GM19351 (cell line): ENCODE measurements at regions not wholly inside any gene's neighbourhood (a gene's known extent, or its start where the extent isn't known, plus 50 kb on each side); places are given as distances from the start of the nearest gene placed in this dataset.

ENCODE experiments used
- ATAC-seq: cut with Tn5 transposase; IDR thresholded peaks from one replicate; pipeline ENCODE4 v1.9.1; 2021; ENCODE audit warnings: mild to moderate bottlenecking, moderate library complexity; ENCODE audit not compliant: unreplicated experiment

DNA sequence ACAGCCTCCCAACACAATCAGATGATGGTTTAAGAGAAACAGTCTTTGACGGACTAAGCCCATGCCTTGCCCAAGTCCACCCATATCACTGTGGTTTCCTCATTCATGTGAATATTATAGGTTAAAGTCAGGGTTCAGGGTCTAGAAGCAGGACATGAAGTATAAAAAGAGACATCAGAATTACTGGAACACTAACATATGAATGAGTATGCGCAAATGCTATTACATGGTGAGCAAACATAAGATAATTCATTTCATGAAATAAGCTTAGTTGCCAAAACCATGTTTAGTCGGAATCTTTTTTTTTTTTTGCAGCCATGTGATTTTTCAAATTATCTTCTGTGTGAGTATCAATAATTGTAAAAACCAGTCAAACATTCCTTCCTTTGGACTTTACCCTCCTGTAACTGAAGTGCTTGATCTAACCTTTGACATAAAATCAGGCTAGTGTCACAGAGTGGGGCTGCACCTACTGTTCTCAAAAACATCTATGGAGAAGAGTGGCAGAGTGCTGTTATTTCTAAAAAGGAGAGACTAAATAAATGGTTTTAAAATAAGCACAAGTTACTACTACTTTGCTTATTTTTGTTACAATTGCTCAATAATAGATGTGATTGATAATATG, 84.9 kb upstream of the NRIP1 start:
- no peak for ATAC-seq

DNA sequence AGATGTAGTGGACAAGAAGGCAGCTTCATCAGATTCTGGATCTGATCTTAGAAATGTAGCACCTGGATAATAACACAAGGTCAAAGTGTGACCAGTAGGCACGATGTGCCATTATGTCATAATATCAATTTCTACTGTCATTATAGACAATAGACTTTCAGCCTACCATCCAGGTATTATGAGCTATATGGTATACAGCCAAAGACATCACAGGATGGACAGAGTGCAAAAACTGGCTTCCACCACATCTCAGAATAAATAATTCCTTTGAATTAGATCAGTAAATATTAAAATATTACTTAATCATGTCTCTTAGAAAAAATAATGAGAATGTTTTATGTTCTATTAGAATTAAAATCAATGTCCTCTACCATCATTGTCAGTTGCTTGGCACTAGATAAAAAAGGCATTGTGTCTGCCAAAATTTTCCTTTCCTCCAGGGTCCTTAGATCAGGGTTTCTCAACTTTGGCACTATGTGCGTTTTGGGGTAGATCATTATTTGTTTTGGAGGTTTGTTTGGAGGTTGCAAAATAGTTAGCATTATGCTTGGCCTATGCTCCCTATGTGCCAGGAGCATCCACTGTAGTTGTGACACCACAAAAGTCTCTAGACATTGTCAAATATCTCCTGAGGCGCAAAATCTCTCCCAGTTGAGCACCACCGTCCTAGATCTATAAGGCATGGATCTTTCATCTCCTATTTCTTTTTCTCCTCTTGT, 86.7 kb upstream of the NRIP1 start:
- ATAC-seq: no peak

DNA sequence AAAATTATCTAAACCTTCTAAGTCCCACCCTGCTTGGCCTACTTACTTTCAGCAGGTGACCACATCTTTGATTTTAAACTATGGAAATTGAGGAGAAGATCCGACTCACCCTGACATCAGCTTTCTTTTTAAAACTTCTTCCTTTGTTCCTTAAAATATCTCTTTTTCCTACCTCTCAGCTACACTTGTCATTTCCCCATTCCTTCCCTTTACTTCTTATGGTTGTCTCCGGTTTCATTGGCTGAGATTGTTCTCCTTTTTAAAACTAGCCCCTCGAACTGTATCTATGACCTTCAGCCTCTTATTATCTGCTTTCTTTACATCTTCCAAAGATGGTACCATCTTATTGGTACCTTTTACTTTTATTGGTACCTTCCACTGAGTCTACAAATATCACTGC, 87.8 kb upstream of the NRIP1 start:
- ATAC-seq: no peak

DNA sequence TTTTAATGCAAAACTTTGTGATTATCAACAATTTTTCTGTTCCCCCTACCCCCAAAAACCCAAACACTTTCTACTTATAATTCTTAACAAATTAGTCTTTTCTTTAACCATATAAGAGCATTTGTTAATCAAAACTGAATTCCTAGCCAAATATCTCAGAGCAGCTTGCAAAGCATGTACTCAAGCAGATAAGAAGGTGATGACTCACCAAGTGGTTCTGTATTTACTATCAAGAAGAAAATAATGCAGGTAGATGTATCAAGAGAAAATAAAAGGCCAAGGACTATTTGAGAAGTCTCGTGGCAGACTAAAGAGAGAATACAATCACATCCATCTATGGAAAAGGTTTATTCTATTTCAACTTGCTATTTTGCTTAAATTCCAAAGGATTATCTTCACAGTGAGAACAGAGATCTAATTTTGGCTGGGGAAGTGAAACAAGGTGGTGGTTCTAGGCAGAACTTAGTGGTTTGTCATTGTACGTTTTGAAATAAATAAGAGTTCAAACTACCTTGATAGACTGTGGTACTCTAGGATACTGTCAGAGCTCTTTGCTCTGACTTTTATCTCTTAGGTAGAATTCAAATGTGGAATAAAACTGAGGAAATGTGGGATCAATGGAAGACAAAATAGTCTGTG, 94.7 kb upstream of the NRIP1 start:
- peak; percentile 97 for ATAC-seq

DNA sequence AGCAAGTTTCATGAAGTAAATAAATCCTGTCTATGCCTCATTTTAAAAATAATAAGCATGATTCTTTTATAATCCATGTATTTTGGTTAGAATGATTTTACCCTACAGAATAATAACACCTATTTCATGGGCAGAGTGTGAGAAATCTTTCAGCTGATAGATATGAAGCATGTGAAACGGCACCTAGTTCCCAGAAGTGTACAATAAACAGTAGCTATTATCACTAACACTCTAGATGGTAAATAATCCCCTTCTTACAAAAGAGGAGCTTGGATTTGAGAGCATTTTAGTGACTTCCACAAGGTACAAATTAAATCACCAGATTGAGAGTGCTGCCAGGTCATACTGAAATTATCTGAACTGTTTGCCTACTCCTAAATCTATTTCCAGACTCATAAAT, 95.3 kb upstream of the NRIP1 start:
- no peak for ATAC-seq

DNA sequence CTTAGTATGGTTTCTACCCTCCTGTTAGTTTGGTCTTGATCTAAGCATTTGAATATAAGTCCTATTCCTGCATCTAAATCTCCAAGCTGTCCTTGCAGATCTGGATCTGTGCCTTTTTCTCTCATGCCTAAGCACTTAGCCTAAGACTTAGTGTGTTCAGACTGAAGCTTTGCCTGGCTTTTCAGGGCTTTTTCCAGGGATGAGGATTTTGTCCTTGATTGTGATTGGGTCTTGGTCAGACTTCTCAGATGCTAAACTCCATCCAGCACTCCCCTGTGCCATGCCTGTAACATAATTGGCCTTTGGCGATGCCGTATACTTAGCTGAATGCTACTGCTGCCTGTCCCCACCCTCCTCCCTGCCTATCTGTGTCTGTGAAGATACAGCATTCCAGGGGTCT, 98.1 kb upstream of the NRIP1 start:
- ATAC-seq: no peak

DNA sequence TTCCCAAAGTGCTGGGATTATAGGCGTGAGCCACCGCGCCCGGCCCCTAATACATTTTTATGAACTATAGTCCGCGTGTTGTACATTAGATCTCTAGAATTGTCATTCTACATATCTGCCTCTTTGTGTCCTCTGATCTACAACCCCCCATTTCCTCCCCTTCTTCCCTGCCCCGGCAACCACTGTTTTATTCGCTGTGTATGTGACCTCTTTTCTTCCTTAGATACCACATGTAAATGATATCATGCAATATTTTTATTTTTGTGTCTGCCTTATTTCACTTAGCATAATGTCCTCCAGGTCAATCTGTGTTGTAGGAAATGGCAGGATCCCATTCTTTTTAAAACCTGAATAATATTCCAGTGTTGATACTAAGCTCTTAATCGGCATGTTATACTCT, 99.5 kb upstream of the NRIP1 start:
- no peak for ATAC-seq

DNA sequence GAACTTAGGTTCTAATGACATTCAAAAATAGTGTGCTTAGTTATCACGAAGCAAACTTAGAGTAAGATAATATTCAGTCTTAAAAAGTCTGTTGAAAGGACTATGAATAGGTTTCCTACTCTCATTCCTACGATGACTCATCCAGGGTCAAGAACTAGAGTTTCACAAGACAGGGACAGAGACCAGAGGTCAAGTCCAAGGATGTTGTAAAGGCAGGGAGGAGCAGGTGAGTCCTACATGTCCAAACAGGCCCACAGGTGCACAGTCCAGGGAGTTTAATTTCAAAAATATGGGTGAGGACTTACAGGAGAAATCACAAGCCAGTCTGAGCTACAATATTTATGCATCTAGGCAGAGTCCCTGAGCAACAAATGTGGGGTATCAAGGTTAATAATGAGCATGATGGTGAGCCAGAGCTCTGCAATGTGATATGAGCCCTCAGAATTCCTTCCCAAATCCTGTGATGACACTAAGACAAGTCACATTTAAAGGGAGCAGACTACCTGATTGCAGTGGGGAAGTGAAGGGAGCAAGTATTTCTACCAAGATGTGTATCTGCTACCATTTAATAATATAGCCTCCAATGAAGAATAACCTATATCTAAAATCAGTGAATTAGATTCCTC, 100.0 kb upstream of the NRIP1 start:
- ATAC-seq: no peak

DNA sequence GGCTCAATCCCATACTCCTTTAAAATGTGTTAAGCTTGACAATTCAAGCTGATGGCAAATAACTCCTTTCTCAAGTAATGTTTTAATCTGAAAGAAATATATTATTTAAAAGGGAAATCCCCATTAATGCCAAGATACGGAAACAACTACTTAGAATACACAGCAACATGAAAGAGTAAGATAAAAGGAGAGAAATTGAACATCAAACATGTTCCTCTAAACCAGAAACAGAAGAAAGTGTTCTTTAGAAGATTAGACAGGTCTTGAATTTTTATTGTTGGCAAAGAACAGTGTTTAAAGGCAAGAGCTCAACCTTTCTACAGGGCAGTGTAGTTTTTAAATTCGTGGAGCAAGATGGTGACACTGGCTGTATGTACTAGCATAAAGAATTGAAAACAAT, 105.8 kb upstream of the NRIP1 start:
- ATAC-seq: no peak

DNA sequence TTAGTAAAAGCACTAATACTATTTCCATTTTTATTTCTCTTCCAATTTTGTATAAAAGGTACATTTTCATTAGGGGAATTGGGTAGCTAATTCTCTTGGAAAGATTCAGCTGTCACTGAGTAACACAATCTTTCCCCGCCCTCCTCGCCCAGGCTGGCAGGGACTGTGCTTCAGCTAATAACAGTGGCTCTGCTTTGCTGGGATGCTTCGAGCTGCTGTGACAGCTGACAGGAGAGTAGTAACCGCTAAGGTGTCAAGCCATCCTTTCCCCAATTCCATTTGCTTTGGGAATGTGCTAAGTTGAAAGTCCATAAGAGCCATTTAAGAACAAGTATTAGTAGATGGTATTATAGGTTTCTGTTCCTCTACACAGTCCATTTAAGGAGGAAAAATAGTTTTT, 106.7 kb upstream of the NRIP1 start:
- no peak for ATAC-seq

DNA sequence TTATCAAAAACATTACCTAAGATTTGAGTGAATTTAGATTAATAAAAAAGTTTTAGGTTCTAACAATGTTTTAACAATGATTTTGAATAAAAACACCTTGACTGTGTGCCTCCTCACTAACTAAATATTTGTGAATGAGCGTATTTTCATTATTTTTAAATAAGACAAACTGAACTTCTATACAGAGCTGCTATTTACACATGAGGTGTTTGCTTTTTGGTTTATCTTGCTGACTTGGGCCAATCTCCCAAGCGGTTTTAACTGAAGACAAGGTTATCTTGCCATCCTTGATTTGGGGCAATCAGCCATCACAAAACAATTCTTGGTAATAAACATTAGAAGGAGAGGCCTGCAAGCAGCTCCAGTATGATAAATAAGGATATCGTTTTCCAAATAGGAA, 108.2 kb upstream of the NRIP1 start:
- no peak for ATAC-seq

DNA sequence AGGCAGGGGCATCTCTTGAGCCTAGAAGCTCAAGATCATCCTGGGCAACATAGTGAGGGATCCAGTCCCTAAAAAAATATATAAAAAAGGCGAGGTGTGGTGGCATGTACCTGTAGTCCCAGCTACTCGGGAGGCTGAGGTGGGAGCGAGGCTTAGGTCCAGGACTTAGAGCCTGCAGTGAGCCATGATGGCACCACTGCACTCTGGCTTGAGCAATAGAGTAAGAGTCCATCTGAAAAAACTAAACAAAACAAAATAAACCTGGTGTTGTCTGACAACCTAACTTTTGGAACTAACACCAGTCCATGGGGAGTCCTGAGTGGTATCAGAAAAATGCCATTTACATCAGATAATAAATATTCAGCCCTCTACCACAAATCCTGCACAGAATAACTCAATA, 110.1 kb upstream of the NRIP1 start:
- no peak for ATAC-seq

DNA sequence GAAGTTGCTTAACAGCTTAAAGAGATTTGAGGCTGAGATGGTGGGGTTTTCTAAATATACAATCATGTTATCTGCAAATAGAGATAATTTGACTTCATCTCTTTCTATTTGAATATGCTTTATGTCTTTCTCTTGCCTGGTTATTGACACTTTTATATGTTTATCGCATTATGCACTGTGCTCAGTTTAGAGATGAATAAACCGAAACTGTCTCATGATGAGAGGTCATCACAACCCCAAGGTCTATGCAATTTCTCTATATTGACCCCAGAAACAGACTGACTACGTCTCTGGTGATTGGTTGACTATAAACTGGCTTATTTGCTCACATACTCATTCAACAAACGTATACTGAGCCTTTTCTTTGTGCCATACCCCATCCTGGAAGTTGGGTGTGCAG, 117.9 kb upstream of the NRIP1 start:
- peak; percentile 68 for ATAC-seq

DNA sequence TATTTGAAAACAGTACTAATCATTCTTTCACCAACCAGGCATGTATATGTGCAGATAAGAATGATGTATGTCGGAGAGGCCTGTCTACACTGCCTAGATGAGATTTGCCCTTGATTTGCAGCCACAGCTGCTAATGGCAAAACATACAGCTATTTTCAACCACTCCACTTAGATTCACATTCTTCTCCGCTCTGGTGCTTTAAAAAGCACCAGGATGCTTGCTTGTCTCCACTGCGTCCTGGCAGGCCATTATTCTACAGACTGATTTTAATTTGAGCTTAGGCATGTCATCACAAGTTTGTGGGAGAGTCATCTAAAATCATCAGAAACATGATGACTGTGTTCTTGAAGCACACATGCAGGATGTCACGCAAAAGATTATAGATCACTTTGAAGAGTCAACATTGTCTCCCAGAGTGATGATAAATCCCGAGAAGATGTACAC, 119.0 kb upstream of the NRIP1 start:
- no peak for ATAC-seq

DNA sequence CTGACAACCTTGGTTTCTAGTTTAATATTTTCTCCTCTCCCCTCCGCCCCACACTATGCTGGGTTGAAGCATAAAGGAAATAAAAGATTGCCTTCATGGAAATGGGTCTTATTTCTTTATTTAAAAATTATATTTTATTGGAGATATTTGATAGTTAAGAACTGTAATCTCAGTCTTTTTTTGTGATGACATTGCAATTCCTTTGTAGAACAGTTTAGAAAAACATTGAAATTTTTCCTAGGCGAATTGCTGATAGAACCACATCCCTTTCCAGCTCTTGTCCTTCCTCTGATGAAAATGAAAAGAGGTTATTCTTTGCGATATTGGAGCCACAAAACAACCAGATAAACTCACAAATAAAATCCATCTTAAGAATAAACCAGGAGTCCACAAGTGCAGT, 125.6 kb upstream of the NRIP1 start:
- ATAC-seq: no peak

DNA sequence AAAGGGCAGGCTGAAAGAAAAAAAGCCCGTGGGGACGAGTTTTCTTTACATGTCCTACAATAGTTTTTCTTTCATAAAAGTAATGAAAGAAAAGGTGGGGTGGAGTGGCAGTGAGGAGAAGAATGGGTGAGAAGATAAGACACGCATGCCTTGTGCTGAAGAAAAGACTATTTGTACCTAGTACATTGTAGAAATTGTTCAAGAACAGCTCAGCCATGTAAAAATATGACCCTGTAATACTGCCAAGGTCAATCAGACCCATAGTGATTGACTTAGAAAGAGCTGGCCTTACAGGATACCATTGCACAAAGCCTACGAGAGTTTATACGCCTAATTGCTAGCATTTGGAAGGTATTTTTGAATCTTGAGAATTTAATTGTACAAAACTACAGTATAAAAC, 126.0 kb upstream of the NRIP1 start:
- ATAC-seq: no peak

DNA sequence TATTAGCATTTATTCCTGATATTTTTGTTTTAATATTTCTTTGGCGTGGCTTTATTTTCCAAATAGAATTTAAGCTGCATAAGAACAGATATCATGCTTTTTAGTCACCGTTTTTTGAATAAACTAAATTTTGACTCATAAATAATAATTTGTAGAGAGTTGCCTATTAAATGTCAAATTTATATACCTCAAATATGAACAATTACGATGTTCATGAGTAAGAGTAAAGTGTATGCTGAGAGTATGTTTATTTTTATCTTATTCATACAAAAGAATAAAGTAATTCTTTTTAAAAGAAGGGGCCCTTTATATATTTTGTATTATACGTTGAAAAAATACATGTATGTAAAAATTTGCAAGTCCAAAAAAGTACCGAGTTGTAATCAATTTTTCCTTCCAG, 126.5 kb upstream of the NRIP1 start:
- no peak for ATAC-seq

DNA sequence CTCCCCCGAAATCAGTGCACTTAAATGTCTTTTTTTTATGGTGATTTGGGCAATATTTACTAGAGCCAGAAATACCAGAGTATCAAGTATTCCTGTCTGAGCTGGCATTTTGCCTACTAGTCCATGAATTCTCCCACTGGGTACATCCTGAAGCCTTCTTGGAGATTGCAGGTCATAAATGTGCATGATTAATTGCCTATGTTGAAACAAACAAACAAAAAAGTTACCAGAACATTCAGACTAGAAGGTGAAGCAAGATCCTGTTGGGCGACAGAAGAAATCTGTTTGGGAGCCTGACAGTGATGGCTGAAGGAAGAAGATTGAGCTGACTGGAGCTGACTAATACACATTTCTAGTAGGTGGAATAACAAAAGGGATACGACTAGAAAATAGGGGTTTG, 127.4 kb upstream of the NRIP1 start:
- ATAC-seq: no peak

DNA sequence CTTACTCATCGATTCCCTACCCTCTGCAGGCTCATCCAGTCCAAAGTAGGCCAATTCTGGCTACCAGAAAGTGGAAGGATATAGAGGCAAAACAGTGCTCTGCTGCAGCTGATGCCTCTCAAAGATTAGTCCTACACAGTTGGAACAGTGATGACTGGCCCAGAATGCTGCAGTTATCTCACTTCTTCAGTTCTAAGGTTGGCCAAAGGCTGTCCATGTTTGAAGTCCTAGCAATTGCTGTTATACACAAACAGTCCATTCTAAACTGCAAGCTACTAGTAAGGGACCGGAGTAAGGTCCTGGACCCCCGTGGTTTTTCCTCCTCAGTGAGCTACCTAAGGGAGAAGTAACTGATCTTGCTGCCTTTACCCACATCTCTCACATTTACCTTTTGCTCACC, 129.1 kb upstream of the NRIP1 start:
- ATAC-seq: no peak

DNA sequence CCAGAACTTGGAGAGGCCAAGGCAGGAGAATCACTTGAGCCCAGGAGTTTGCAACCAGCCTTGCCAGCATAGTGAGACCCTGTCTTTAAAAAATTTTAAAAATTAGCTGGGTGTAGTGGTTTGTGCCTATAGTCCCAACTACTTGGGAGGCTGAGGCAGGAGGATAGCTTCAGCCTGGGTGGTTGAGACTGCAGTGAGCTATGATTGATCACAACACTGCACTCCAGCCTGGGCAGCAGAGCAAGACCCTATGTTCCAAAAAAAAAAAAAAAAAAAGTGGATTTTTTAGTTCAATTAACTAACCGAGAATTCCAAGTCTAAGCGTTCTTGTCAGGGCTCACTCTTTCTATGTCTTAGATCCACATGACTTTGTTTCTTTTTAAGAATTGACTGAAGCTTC, 130.3 kb upstream of the NRIP1 start:
- ATAC-seq: no peak

DNA sequence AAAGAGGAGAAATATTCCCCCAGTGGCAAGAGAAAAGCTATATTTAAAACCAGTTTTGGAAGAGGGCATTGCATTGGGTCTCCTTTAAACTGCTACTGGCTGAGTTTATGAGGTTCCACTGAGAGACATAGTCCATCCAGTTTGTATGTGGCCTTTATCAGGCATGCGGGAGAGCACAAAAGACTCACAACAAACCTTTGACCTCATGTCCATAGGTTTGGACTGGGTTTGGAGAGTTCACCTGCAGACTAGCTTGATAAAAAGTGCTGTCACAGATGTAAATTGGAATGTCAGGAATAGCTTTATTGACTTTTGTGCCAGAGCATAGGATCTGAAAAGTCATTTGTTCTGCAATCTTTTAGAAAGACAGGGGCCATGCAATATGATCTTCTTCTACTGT, 131.0 kb upstream of the NRIP1 start:
- ATAC-seq: no peak

DNA sequence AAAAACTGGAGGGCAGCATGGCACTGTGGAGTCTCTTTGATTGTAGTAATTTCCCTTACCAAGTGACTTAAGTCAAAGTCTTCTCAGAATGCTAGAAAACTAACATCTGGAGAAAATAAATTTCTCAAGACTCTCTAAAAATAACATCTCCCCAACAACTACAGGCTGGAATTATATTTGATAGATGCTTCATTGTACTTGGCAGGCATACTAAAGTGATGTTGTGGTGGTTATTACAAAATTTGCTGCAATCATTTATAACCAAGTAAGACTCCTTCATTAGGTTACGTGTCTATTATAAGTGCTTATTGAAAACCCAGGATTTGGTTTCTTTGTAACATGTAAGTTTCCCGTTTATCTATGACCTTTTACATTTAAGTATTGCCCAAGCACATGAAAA, 132.9 kb upstream of the NRIP1 start:
- no peak for ATAC-seq
